Right cardiac atrium (tissue), 5 donors: ENCODE measurements at regions not wholly inside any gene's neighbourhood (a gene's known extent, or its start where the extent isn't known, plus 50 kb on each side); places are given as distances from the start of the nearest gene placed in this dataset.
"Not testable (repeated sequence)": the region's sequence is repeated elsewhere in the genome, so short reads cannot be mapped to it uniquely, and the experiment has no call there.

ENCODE experiments used
- ATAC-seq, 2 donors: fragments of 200-7000 bp; cut with Tn5 transposase; one replicate each; pipeline versions ENCODE4 v1.8.0 to v1.9.1; 2020; ENCODE audit warnings: moderate library complexity in 2 of 2, mild to moderate bottlenecking in 1 of 2
- DNase-seq, 3 donors: peaks; one replicate each; pipeline ENCODE4 v3.0.0-alpha.2; 2020
- H3K27ac ChIP-seq: one replicate; pipeline ENCODE4 v1.5.1; 2013; ENCODE audit warnings: mild to moderate bottlenecking, low read length, control low read depth, moderate library complexity
- H3K27me3 ChIP-seq: one replicate; pipeline ENCODE4 v1.6.1; 2013; ENCODE audit not compliant: control insufficient read depth, insufficient read depth
- H3K4me1 ChIP-seq: one replicate; pipeline ENCODE4 v1.6.1; 2013; ENCODE audit warnings: low read length; ENCODE audit not compliant: control insufficient read depth, insufficient read depth
- H3K4me3 ChIP-seq: one replicate; pipeline ENCODE4 v1.5.1; 2013; ENCODE audit warnings: low read length, control low read depth
- H3K9me3 ChIP-seq: one replicate; pipeline ENCODE4 v1.6.1; 2013; ENCODE audit warnings: low read length; ENCODE audit not compliant: control insufficient read depth
- WGBS: extraction: QIAGEN DNeasy Blood & Tissue Kit; methylation state at CpG from one replicate; pipeline ENCODE4 v1.1.7; 2013; 5-methylcytosine and 5-hydroxymethylcytosine counted together
- intact Hi-C, 4 donors: fragments of 100-400 bp; cut with DNase I; formaldehyde crosslinking; loops; one replicate each; pipeline versions ENCODE4 v1.11.0 to v1.14.0; 2022 to 2023
- donor health status: healthy with polysubstance abuse.
- donor health status: DM: no; HTN: yes; CAD: no.
- donor health status: DM: no; HTN: no; CAD: no.
- donor health status: DM: no; HTN: yes; CAD: no; lungs with severe emphysema.
- donor health status: DM: yes; HTN: yes; CAD: no.

- WGBS: 81% methylated on average over 3 of the region's 3 CpGs
- H3K4me1 ChIP-seq, H3K4me3 ChIP-seq, intact Hi-C loops, ATAC-seq, H3K27me3 ChIP-seq, H3K9me3 ChIP-seq, DNase-seq, H3K27ac ChIP-seq: not testable (repeated sequence)
These were observed 52.9 kb upstream of the CSF1 start for GRCh38 chr1:109857702-109858101.

GRCh38 chr1:109855986-109856385 lies 54.7 kb upstream of the CSF1 start:
- WGBS: 48% methylated on average over 6 of the region's 6 CpGs
- intact Hi-C loops, H3K27me3 ChIP-seq, H3K9me3 ChIP-seq, DNase-seq, ATAC-seq, H3K4me3 ChIP-seq, H3K27ac ChIP-seq, H3K4me1 ChIP-seq: not testable (repeated sequence)

GRCh38 chr1:109853972-109854371 lies 56.7 kb upstream of the CSF1 start:
- H3K27me3 ChIP-seq, H3K4me3 ChIP-seq, DNase-seq, intact Hi-C loops, H3K9me3 ChIP-seq, H3K4me1 ChIP-seq, H3K27ac ChIP-seq, ATAC-seq: not testable (repeated sequence)
- WGBS: 79% methylated on average over 2 of the region's 2 CpGs

- peak; percentile 90 to 92 (median 92) for DNase-seq
- H3K4me3 ChIP-seq, intact Hi-C loops, H3K27me3 ChIP-seq, H3K4me1 ChIP-seq, H3K9me3 ChIP-seq: not testable (repeated sequence)
- peak overlapping the region; percentile 49 for H3K27ac ChIP-seq
- ATAC-seq: peak; percentile 92 to 98
- WGBS: 62% methylated on average over 12 of the region's 12 CpGs
These were observed 58.2 kb upstream of the CSF1 start for GRCh38 chr1:109852221-109853015.

- H3K27ac ChIP-seq: no peak overlapping the region
- DNase-seq: no peak
- WGBS: 79% methylated on average over 4 of the region's 4 CpGs
These were observed 59.8 kb upstream of the CSF1 start for GRCh38 chr1:109850827-109851226.

GRCh38 chr1:109850194-109850593 lies 60.5 kb upstream of the CSF1 start:
- H3K4me1 ChIP-seq: peaks cover 4% of the 10 kb centered on the region
- no peak overlapping the region for H3K27ac ChIP-seq
- DNase-seq (no peak), ATAC-seq (no peak)
- intact Hi-C loops: no loop called here
- H3K9me3 ChIP-seq: no peaks in the 10 kb centered on the region
- WGBS: 93% methylated on average over 4 of the region's 4 CpGs
- no peaks in the 10 kb centered on the region for H3K27me3 ChIP-seq
- H3K4me3 ChIP-seq: no peak overlapping the region

More at GRCh38 chr1:109850827-109851226, 59.8 kb upstream of the CSF1 start:
- no peaks in the 10 kb centered on the region for H3K9me3 ChIP-seq
- H3K4me3 ChIP-seq: no peak overlapping the region
- intact Hi-C loops: no loop called here
- no peak for ATAC-seq
- no peaks in the 10 kb centered on the region for H3K27me3 ChIP-seq
- H3K4me1 ChIP-seq: peaks cover 7% of the 10 kb centered on the region

- H3K27ac ChIP-seq: no peak overlapping the region
- H3K27me3 ChIP-seq: no peaks in the 10 kb centered on the region
- DNase-seq: no peak
- no peak for ATAC-seq
- H3K4me3 ChIP-seq: no peak overlapping the region
- no peaks in the 10 kb centered on the region for H3K9me3 ChIP-seq
- 66% methylated on average over 6 of the region's 6 CpGs for WGBS
- intact Hi-C loops: no loop called here
- H3K4me1 ChIP-seq: peaks cover 4% of the 10 kb centered on the region
These were observed 61.0 kb upstream of the CSF1 start for GRCh38 chr1:109849655-109850054.

- ATAC-seq (no peak), DNase-seq (no peak)
- 91% methylated on average over 7 of the region's 7 CpGs for whole genome bisulfite sequencing
- H3K4me1 ChIP-seq: peaks cover 2% of the 10 kb centered on the region
- no peak overlapping the region for H3K27ac ChIP-seq
- intact Hi-C loops: no loop called here
- no peaks in the 10 kb centered on the region for H3K9me3 ChIP-seq
- H3K4me3 ChIP-seq: no peak overlapping the region
- H3K27me3 ChIP-seq: no peaks in the 10 kb centered on the region
These were observed 63.4 kb upstream of the CSF1 start for GRCh38 chr1:109847251-109847650.

GRCh38 chr1:109846846-109847245 lies 63.8 kb upstream of the CSF1 start:
- DNase-seq: no peak
- no peaks in the 10 kb centered on the region for H3K27me3 ChIP-seq
- intact Hi-C loops: no loop called here
- no peak overlapping the region for H3K27ac ChIP-seq
- H3K4me3 ChIP-seq: no peak overlapping the region
- WGBS: 88% methylated on average over 4 of the region's 4 CpGs
- no peaks in the 10 kb centered on the region for H3K4me1 ChIP-seq
- no peak for ATAC-seq
- no peaks in the 10 kb centered on the region for H3K9me3 ChIP-seq

- DNase-seq: no peak
- H3K9me3 ChIP-seq: no peaks in the 10 kb centered on the region
- no peak for ATAC-seq
- no peaks in the 10 kb centered on the region for H3K27me3 ChIP-seq
- H3K27ac ChIP-seq: no peak overlapping the region
- WGBS: 98% methylated on average over 3 of the region's 3 CpGs
- no peaks in the 10 kb centered on the region for H3K4me1 ChIP-seq
- H3K4me3 ChIP-seq: no peak overlapping the region
- intact Hi-C loops: no loop called here
These were observed 64.5 kb upstream of the CSF1 start for GRCh38 chr1:109846162-109846561.

GRCh38 chr1:109845658-109846057 lies 65.0 kb upstream of the CSF1 start:
- H3K4me1 ChIP-seq: no peaks in the 10 kb centered on the region
- H3K4me3 ChIP-seq: no peak overlapping the region
- WGBS: 93% methylated on average over 3 of the region's 3 CpGs
- ATAC-seq (no peak), DNase-seq (no peak)
- H3K27ac ChIP-seq: no peak overlapping the region
- no peaks in the 10 kb centered on the region for H3K9me3 ChIP-seq
- intact Hi-C loops: no loop called here
- no peaks in the 10 kb centered on the region for H3K27me3 ChIP-seq

- H3K4me1 ChIP-seq: no peaks in the 10 kb centered on the region
- no peak overlapping the region for H3K4me3 ChIP-seq
- DNase-seq (no peak), ATAC-seq (no peak)
- H3K27ac ChIP-seq: no peak overlapping the region
- H3K9me3 ChIP-seq: no peaks in the 10 kb centered on the region
- H3K27me3 ChIP-seq: no peaks in the 10 kb centered on the region
- intact Hi-C loops: no loop called here
- 93% methylated on average over 2 of the region's 2 CpGs for WGBS
These were observed 66.0 kb upstream of the CSF1 start for GRCh38 chr1:109844609-109845008.
